Bronchial epithelial cell (primary cell): ENCODE measurements at regions not wholly inside any gene's neighbourhood (a gene's known extent, or its start where the extent isn't known, plus 50 kb on each side); places are given as distances from the start of the nearest gene placed in this dataset.

Experiments used
- DNase-seq: peaks from one replicate; pipeline ENCODE4 v3.0.0-alpha.2; 2010; ENCODE audit warnings: low read depth
- FAIRE-seq: peaks from 2 replicates; lab custom pipeline; 2011; peaks lifted over from hg19 to GRCh38; lab: Jason Lieb, UNC
- H3K27me3 ChIP-seq: 2 replicates; pipeline ENCODE4 v1.5.1; 2011; ENCODE audit warnings: low read length; ENCODE audit not compliant: control insufficient read depth, insufficient read depth
- H3K36me3 ChIP-seq: 2 replicates; pipeline ENCODE4 v1.5.1; 2011; ENCODE audit warnings: low read length; ENCODE audit not compliant: control insufficient read depth, insufficient read depth
- H3K4me3 ChIP-seq: 2 replicates; pipeline ENCODE4 v1.5.1; 2011; ENCODE audit warnings: mild to moderate bottlenecking, low read depth, low read length, control low read depth
- CTCF ChIP-seq: IDR thresholded peaks from 2 replicates; pipeline ENCODE4 v1.5.1; 2011; ENCODE audit warnings: mild to moderate bottlenecking, moderate library complexity, low read length, control low read depth, inconsistent platforms; ENCODE audit not compliant: insufficient read depth, severe bottlenecking

GRCh38 chr20:5696011-5696559 lies 54.1 kb upstream of the SHLD1 start:
- FAIRE-seq: no peak

GRCh38 chr20:5691918-5692618 lies 58.1 kb upstream of the SHLD1 start:
- no peak for DNase-seq
- FAIRE-seq: no peak
- Histone ChIP-seq H3K4me3 (no peak overlapping the region), H3K36me3 (no peaks in the 10 kb centered on the region), H3K27me3 (peaks cover 2% of the 10 kb centered on the region)
- no peak for TF ChIP-seq CTCF

More at GRCh38 chr20:5696011-5696559, 54.1 kb upstream of the SHLD1 start:
- no peak for TF ChIP-seq CTCF
- no peak overlapping the region for H3K4me3 ChIP-seq
- DNase-seq: no peak
- H3K27me3 ChIP-seq: no peaks in the 10 kb centered on the region
- H3K36me3 ChIP-seq: no peaks in the 10 kb centered on the region

GRCh38 chr20:5689463-5689862 lies 60.7 kb upstream of the SHLD1 start:
- H3K4me3 ChIP-seq: no peak overlapping the region
- no peaks in the 10 kb centered on the region for H3K36me3 ChIP-seq
- DNase-seq (no peak), FAIRE-seq (no peak)
- TF ChIP-seq CTCF: no peak
- peaks cover 4% of the 10 kb centered on the region for H3K27me3 ChIP-seq

- FAIRE-seq (no peak), DNase-seq (no peak)
- TF ChIP-seq CTCF: no peak
- Histone ChIP-seq H3K36me3 (no peaks in the 10 kb centered on the region), H3K27me3 (peaks cover 4% of the 10 kb centered on the region), H3K4me3 (no peak overlapping the region)
Observed at GRCh38 chr20:5688431-5688972, 61.7 kb upstream of the SHLD1 start.

GRCh38 chr20:5687884-5688283 lies 62.3 kb upstream of the SHLD1 start:
- no peak for FAIRE-seq
- Histone ChIP-seq H3K4me3 (no peak overlapping the region), H3K36me3 (no peaks in the 10 kb centered on the region), H3K27me3 (peaks cover 4% of the 10 kb centered on the region)
- no peak for TF ChIP-seq CTCF
- no peak for DNase-seq
